ENCODE measurements at regions not wholly inside any gene's neighbourhood (a gene's known extent, or its start where the extent isn't known, plus 50 kb on each side); places are given as distances from the start of the nearest gene placed in this dataset.
A peak's percentile ranks its signal among the peaks of the same experiment; 100 is the strongest.

GRCh38 chr3:6540981-6541380 is 319.9 kb upstream of the GRM7 start:
- no peak for DNase-seq

GRCh38 chr3:6542795-6543194 is 318.1 kb upstream of the GRM7 start:
- no peak for DNase-seq

- no peak for DNase-seq
These were observed 311.6 kb upstream of the GRM7 start for GRCh38 chr3:6549296-6549695.

GRCh38 chr3:6551165-6551564 is 309.8 kb upstream of the GRM7 start:
- no peak for DNase-seq

- no peak for DNase-seq
These were observed 300.7 kb upstream of the GRM7 start for GRCh38 chr3:6560259-6560658.

- DNase-seq = peak; percentile 22
These were observed 293.7 kb upstream of the GRM7 start for GRCh38 chr3:6567241-6567640.

- no peak for DNase-seq
These were observed 291.9 kb upstream of the GRM7 start for GRCh38 chr3:6568999-6569493.

- no peak for DNase-seq
These were observed 289.5 kb upstream of the GRM7 start for GRCh38 chr3:6571448-6571847.

GRCh38 chr3:6577584-6577983 is 283.3 kb upstream of the GRM7 start:
- DNase-seq = no peak

GRCh38 chr3:6578526-6578925 is 282.4 kb upstream of the GRM7 start:
- DNase-seq = no peak

- DNase-seq = no peak
These were observed 280.1 kb upstream of the GRM7 start for GRCh38 chr3:6580808-6581207.

- DNase-seq = no peak
These were observed 275.6 kb upstream of the GRM7 start for GRCh38 chr3:6585360-6585759.

- DNase-seq = no peak
These were observed 260.7 kb upstream of the GRM7 start for GRCh38 chr3:6600237-6600636.

- DNase-seq = no peak
These were observed 259.5 kb upstream of the GRM7 start for GRCh38 chr3:6601374-6601773.

GRCh38 chr3:6602329-6602728 is 258.6 kb upstream of the GRM7 start:
- DNase-seq = no peak

- DNase-seq = no peak
These were observed 255.7 kb upstream of the GRM7 start for GRCh38 chr3:6605227-6605626.

GRCh38 chr3:6608843-6609242 is 252.1 kb upstream of the GRM7 start:
- no peak for DNase-seq

GRCh38 chr3:6612034-6612616 is 248.8 kb upstream of the GRM7 start:
- no peak for DNase-seq

- DNase-seq = no peak
These were observed 238.7 kb upstream of the GRM7 start for GRCh38 chr3:6622260-6622659.

- DNase-seq = no peak
These were observed 238.2 kb upstream of the GRM7 start for GRCh38 chr3:6622712-6623111.

- DNase-seq = no peak
These were observed 229.5 kb upstream of the GRM7 start for GRCh38 chr3:6631376-6631775.

GRCh38 chr3:6640907-6641306 is 220.0 kb upstream of the GRM7 start:
- no peak for DNase-seq

- no peak for DNase-seq
These were observed 216.6 kb upstream of the GRM7 start for GRCh38 chr3:6644070-6644929.

- DNase-seq = no peak
These were observed 206.2 kb upstream of the GRM7 start for GRCh38 chr3:6654670-6655069.

GRCh38 chr3:6655275-6655674 is 205.6 kb upstream of the GRM7 start:
- DNase-seq = no peak
